Neural cell (in vitro differentiated cells): ENCODE measurements at regions not wholly inside any gene's neighbourhood (a gene's known extent, or its start where the extent isn't known, plus 50 kb on each side); places are given as distances from the start of the nearest gene placed in this dataset.

ENCODE experiments used
- H2AFZ ChIP-seq: fragments of 200-600, 300-800 bp; sonication (generic), shearing (Covaris generic); 2 replicates; pipeline ENCODE4 v1.6.0; 2014; ENCODE audit warnings: low read depth, mild to moderate bottlenecking, antibody characterized with exemption, low read length, moderate library complexity
- H3F3A ChIP-seq: fragments of 200-600 bp; shearing (Covaris generic); 2 replicates; pipeline ENCODE4 v1.6.1; 2016; ENCODE audit warnings: mild to moderate bottlenecking, moderate library complexity, mixed read lengths, antibody characterized with exemption, low read length; ENCODE audit not compliant: insufficient read depth, poor library complexity, severe bottlenecking
- H3K27ac ChIP-seq: fragments of 200-600, 300-800 bp; sonication (generic), shearing (Covaris generic); 2 replicates; pipeline ENCODE4 v1.5.1; 2014; ENCODE audit warnings: mild to moderate bottlenecking, low read length, moderate library complexity
- H3K27me3 ChIP-seq: fragments of 300-800, 200-600 bp; sonication (generic), shearing (Covaris generic); 2 replicates; pipeline ENCODE4 v1.6.0; 2014; ENCODE audit warnings: mild to moderate bottlenecking, low read depth, low read length, moderate library complexity; ENCODE audit not compliant: insufficient read depth
- H3K36me3 ChIP-seq: fragments of 300-800, 200-600 bp; sonication (generic), shearing (Covaris generic); 2 replicates; pipeline ENCODE4 v1.5.1; 2014; ENCODE audit warnings: mild to moderate bottlenecking, antibody characterized with exemption, low read length, moderate library complexity; ENCODE audit not compliant: insufficient read depth
- H3K4me2 ChIP-seq: fragments of 300-800, 200-600 bp; sonication (generic), shearing (Covaris generic); 2 replicates; pipeline ENCODE4 v1.6.0; 2014; ENCODE audit warnings: mild to moderate bottlenecking, low read length
- H3K4me3 ChIP-seq: fragments of 300-800, 200-600 bp; sonication (generic), shearing (Covaris generic); 2 replicates; pipeline ENCODE4 v1.5.1; 2014; ENCODE audit warnings: mild to moderate bottlenecking, low read length, moderate library complexity
- H3K79me2 ChIP-seq: fragments of 200-600 bp; shearing (Covaris generic); replicated peaks from 2 replicates; pipeline ENCODE4 v1.6.0; 2014; ENCODE audit warnings: mild to moderate bottlenecking, low read length, moderate library complexity; ENCODE audit not compliant: insufficient read depth
- H3K9ac ChIP-seq: fragments of 300-800, 200-600 bp; sonication (generic), shearing (Covaris generic); 2 replicates; pipeline ENCODE4 v1.6.1; 2016; ENCODE audit warnings: mild to moderate bottlenecking, low read length, mixed read lengths
- H3K9me2 ChIP-seq: fragments of 200-600 bp; shearing (Covaris generic); 2 replicates; pipeline ENCODE4 v1.6.1; 2016; ENCODE audit warnings: mild to moderate bottlenecking, low read length, mixed read lengths; ENCODE audit not compliant: insufficient read depth
- H3K9me3 ChIP-seq: fragments of 200-600, 300-800 bp; sonication (generic), shearing (Covaris generic); 2 replicates; pipeline ENCODE4 v1.6.1; 2016; ENCODE audit warnings: mild to moderate bottlenecking, mixed run types, low read length, moderate library complexity, mixed read lengths
- H4K20me1 ChIP-seq: fragments of 200-600 bp; shearing (Covaris generic); 2 replicates; pipeline ENCODE4 v1.6.1; 2016; ENCODE audit warnings: mild to moderate bottlenecking, mixed run types; ENCODE audit not compliant: insufficient read depth
- CTCF ChIP-seq: fragments of 450-650 bp; IDR thresholded peaks from 2 replicates; pipeline ENCODE4 v1.5.1; 2014; ENCODE audit warnings: antibody characterized with exemption, mild to moderate bottlenecking, moderate library complexity; ENCODE audit not compliant: poor library complexity, severe bottlenecking
- EP300 ChIP-seq: fragments of 450-650 bp; conservative IDR thresholded peaks from 2 replicates; pipeline ENCODE4 v1.6.1; 2014; ENCODE audit warnings: antibody characterized with exemption, mild to moderate bottlenecking, moderate library complexity; ENCODE audit not compliant: poor library complexity, severe bottlenecking
- EZH2 ChIP-seq: fragments of 200-600, 300-800 bp; shearing (Covaris generic), sonication (generic); IDR thresholded peaks from 2 replicates; pipeline ENCODE4 v1.6.1; 2014; ENCODE audit warnings: antibody characterized with exemption, low read length, borderline replicate concordance, mild to moderate bottlenecking; ENCODE audit not compliant: insufficient read depth, poor library complexity, severe bottlenecking
- MXI1 ChIP-seq: fragments of 450-650 bp; conservative IDR thresholded peaks from 2 replicates; pipeline ENCODE4 v1.6.1; 2014; ENCODE audit warnings: antibody characterized with exemption, mild to moderate bottlenecking; ENCODE audit not compliant: poor library complexity, severe bottlenecking
- POLR2AphosphoS5 ChIP-seq: IDR thresholded peaks from 2 replicates; pipeline ENCODE4 v1.6.1; 2012
- RAD21 ChIP-seq: fragments of 450-650 bp; conservative IDR thresholded peaks from 2 replicates; pipeline ENCODE4 v1.6.1; 2014; ENCODE audit warnings: antibody characterized with exemption, mild to moderate bottlenecking, moderate library complexity
- REST ChIP-seq: IDR thresholded peaks from 2 replicates; pipeline ENCODE4 v1.6.1; 2012; ENCODE audit warnings: borderline replicate concordance
- SMC3 ChIP-seq: fragments of 450-650 bp; conservative IDR thresholded peaks from 2 replicates; pipeline ENCODE4 v1.6.1; 2014; ENCODE audit warnings: antibody characterized with exemption, mild to moderate bottlenecking, moderate library complexity; ENCODE audit not compliant: poor library complexity
- TAF1 ChIP-seq: IDR thresholded peaks from 2 replicates; pipeline ENCODE4 v1.6.1; 2012; ENCODE audit warnings: low read depth

GRCh38 chr6:126904176-126904575 lies 214.3 kb upstream of the RSPO3 start:
- Histone ChIP-seq H3K36me3 (no peaks in the 10 kb centered on the region), H3K27me3 (no peaks in the 10 kb centered on the region), H3K9me2 (no peaks in the 10 kb centered on the region), H3K27ac (no peak overlapping the region), H3K79me2 (no peaks in the 10 kb centered on the region), H3K4me3 (no peak overlapping the region), H3K9ac (no peak overlapping the region), H2AFZ (no peak overlapping the region), H3F3A (no peaks in the 10 kb centered on the region), H3K4me2 (no peak overlapping the region), H4K20me1 (no peaks in the 10 kb centered on the region), H3K9me3 (no peaks in the 10 kb centered on the region)
- TF ChIP-seq POLR2AphosphoS5 (no peak), EP300 (no peak), REST (no peak), RAD21 (no peak), EZH2 (no peak), SMC3 (no peak), TAF1 (no peak), CTCF (no peak), MXI1 (no peak)

GRCh38 chr6:126905917-126906316 lies 212.6 kb upstream of the RSPO3 start:
- Histone ChIP-seq H3K36me3 (no peaks in the 10 kb centered on the region), H3K4me3 (no peak overlapping the region), H3F3A (no peaks in the 10 kb centered on the region), H3K9ac (no peak overlapping the region), H3K9me3 (no peaks in the 10 kb centered on the region), H4K20me1 (no peaks in the 10 kb centered on the region), H3K9me2 (no peaks in the 10 kb centered on the region), H3K79me2 (no peaks in the 10 kb centered on the region), H3K4me2 (no peak overlapping the region), H3K27me3 (no peaks in the 10 kb centered on the region), H2AFZ (no peak overlapping the region), H3K27ac (no peak overlapping the region)
- TF ChIP-seq EZH2 (no peak), CTCF (no peak), RAD21 (no peak), REST (no peak), SMC3 (no peak), MXI1 (no peak), POLR2AphosphoS5 (no peak), EP300 (no peak), TAF1 (no peak)
